HG03025 (cell line): ENCODE measurements at regions not wholly inside any gene's neighbourhood (a gene's known extent, or its start where the extent isn't known, plus 50 kb on each side); places are given as distances from the start of the nearest gene placed in this dataset.
"Not testable (repeated sequence)": the region's sequence is repeated elsewhere in the genome, so short reads cannot be mapped to it uniquely, and the experiment has no call there.

ENCODE experiments used
- ATAC-seq: cut with Tn5 transposase; IDR thresholded peaks from one replicate; pipeline ENCODE4 v1.9.1; 2021; ENCODE audit warnings: mild to moderate bottlenecking, moderate library complexity; ENCODE audit not compliant: unreplicated experiment, low FRiP score

DNA sequence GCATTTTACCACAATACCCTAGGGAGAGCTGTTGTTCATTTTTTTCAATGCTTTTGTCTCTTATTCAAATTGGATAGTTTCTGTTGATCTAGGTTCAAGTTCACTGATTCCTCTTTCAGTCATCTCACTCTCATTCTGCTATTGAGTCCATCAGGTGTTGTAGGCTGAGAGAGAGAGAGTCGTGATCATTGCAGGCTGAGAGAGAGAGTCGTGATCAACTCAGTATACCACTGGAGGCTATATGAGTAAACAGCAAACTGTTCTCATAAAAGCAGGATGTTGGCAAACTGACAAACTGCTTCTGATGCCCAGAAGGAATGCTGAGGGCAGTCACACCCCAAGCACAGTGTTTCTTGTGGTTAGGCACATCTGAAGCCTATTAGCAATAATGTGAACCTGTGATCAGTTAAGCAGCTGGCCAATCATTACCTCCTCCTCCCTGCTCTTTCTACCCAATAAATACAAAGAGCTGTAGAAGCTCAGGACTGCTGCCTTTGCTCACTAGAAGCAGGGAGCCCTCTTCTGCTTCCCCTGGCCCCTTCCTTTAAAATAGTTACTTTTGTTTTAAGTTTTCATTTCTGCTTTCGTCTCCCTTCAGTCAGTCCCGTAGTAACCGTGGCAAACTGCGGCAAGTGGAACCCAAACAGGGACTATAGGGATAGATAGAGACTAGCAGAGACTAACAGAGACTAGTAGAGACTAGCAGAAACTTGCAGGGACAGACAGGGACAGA is 476.1 kb upstream of the ACO1 start:
- peak; percentile 84 for ATAC-seq

DNA sequence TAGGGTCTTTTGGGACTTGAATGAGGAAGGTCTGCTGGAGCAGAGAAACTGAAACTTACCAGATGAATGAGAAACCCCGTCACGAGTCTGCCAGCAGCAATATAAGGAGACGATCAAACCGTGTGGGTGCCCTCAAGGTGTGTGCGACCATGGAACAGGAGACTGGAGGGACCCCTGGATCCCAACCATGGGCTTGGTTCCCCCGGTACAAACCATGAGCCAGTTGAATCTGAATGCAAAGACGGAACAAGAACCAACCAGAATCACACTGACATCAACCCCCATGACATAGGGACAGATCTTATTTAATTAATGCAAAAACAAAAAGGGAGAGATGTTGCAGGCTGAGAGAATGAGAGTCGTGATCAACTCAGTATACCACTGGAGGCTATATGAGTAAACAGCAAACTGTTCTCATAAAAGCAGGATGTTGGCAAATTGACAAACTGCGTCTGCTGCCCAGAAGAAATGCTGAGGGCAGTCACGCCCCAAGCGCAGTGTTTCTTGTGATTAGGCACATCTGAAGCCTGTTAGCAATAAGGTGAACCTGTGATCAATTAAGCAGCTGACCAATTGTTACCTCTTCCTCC is 475.5 kb upstream of the ACO1 start:
- ATAC-seq, result peak; percentile 32

DNA sequence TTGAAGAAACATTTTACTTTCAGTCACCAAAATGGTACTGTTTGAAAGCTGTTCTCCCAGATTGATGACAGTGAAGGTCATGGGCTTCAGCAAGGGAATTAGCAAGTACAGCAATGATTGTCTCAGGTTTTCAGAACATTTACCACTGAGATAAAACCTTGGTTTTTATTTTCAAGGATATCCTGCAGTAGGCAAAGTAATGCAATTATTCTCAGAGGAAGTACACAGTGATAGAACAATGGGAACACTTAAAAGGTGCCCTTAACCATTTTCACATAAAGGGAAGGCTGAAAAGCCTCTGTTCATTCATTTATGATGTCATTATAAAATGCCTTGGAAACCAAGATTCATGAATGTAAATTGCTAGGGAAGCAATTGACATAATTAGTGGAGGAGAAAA is 471.8 kb upstream of the ACO1 start:
- ATAC-seq, result no peak

DNA sequence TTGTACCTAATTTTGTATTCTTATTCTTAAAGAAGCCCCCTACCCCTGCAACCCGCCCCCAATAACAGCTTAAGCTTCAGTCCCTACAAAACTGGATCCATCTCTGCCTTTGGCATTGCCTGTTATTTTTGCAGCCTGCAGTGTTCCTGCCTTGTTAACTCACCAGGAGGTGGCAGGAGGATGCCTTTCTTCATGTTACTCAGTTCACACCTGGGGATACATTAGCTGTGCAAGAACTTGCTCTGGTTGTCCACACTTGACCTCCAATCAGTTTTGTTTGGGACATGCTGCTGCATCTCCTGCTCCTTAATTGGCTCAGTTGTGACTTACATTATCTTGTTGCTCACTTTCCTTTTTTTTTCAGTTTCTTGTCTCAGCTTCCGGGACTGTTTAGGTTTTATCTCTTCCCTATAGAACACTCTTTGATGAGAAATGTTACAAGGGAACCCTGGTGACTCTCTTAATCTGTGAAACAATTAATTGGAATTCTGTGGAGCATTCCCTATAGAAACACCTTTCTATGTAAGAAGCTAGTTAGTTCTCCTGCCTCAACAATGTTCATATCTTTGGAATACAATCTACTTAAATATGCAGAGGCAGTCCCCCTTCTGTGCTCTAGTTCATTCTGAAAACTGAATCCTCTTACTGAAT is 467.7 kb upstream of the ACO1 start:
- no peak for ATAC-seq

DNA sequence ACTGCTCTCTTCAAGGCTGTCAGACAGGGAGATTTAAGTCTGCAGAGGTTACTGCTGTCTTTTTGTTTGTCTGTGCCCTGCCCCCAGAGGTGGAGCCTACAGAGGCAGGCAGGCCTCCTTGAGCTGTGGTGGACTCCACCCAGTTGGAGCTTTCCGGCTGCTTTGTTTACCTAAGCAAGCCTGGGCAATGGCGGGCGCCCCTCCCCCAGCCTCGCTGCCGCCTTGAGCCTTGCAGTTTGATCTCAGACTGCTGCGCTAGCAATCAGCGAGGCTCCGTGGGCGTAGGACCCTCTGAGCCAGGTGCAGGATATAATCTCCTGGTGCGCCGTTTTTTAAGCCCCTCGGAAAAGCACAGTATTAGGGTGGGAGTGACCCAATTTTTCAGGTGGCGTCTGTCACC is 446.7 kb upstream of the ACO1 start:
- ATAC-seq, result not testable (repeated sequence)

DNA sequence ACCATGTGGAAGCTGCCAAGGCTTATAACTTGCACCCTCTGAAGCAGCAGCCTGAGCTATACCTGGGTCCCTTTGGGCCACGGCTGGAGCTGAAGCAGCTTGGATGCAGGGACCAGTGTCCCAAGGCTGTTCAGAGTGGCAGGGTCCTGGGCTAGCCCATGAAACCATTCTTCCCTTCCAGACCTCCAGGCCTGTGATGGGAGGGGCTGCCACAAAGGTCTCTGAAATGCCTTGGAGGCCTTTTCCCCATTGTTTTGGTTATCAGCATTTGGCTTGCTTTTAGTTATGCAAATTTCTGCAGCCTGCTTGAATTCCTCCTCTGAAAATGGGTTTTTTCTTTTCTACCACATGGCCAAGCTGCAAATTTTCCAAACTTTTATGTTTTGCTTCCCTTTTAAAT is 433.7 kb upstream of the ACO1 start:
- ATAC-seq, result no peak

DNA sequence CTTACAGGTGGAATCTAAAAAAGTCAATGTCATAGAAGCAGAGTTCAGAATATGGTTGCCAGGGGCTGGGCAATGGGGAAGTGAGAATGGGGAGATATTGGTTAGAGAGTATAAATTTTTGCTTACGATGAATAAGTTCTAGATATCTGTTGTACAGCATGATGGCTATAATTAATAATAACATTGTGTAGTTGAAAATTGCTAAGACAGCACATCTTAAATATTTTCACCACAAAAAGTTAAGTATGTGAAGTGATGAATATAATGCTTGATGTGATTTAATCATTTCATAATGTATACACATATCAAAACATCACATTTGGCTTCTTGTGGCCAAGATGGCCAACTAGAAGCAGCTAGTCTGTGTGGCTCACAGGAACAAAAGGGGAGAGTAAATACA is 425.9 kb upstream of the ACO1 start:
- ATAC-seq, result no peak

DNA sequence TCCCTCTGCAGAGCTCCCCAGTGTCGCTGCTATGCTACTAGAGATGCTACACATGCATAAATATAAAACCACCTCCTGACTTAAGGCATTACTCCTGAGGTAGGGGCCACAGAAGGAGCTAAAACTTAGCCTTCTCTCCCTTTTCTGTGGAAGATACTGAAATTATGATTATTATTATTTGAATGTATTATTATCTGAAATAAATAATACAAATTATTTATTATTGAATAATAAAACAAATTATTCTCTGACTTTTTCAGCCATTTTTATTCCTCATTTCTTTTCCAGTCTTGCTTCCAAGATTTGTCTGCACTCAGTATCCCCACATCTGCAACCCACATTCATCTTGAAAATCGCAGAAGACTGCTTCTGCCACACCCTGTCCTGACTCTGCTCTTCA is 414.9 kb upstream of the ACO1 start:
- no peak for ATAC-seq

DNA sequence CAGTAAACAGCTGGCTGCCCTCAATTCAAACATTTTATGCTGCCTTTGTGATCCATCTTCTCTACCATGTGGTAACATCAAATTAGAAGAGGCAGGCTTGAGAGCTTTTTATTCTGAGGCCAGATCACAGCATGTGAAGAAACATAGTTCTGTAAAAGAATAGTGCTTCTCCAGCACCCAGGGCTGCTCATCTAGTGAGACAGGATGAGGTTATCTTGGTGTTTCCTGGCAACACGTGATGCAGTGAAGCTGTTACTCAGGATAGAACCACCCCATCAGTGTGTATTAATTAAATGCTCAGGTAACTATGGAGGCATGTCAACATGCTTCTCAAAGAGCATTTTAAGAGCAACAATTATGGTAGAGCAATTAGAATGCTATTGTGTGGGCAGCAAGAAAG is 400.5 kb upstream of the ACO1 start:
- no peak for ATAC-seq

DNA sequence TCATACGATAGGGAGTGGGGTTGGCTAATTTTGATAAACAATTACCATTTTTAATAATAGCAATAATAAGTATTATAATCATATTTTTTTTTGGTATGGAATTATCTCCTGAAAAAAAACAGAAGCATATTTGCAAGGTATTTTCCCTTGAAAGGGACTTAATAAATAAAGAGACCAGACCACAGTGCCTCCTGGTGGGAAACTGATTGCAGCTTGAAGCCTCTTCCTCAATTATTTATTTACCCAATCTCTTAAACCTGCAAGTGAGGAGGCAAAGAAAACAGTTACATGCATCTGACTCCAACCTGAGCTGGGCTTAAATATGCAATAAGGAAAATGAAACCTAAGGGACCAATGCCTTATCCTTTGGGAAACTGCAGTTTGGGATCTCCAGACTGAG is 388.1 kb upstream of the ACO1 start:
- no peak for ATAC-seq

DNA sequence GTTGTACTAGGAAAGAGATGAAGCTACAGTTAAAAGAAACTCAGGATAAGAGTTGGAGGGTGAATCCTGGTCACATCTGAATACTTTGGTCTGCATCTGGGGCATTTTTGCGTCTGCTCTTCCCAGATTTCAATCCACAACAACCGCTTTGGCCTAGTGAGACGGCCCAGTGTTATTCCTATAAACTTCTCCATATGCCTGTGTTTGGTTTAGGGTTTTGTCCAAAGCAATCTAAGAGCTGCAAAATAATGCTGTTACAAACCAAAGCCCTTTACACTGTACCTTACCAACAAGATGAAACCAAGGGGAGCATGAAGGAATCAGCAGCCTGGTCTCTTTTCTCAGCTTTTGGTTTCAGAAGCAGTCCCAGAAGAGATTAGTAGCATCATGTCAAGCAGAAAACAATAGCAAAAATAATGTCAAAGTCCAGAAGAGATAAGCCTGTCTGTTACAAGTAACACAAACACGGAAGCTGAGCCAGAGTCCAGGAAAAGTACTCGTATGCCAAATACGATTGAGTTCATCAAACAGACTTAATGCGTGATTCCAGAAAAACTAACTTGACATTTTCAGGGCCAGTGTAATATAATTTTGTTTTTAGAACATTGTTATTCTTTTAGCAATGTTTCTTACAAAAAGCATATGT is 379.9 kb upstream of the ACO1 start:
- ATAC-seq, result no peak

DNA sequence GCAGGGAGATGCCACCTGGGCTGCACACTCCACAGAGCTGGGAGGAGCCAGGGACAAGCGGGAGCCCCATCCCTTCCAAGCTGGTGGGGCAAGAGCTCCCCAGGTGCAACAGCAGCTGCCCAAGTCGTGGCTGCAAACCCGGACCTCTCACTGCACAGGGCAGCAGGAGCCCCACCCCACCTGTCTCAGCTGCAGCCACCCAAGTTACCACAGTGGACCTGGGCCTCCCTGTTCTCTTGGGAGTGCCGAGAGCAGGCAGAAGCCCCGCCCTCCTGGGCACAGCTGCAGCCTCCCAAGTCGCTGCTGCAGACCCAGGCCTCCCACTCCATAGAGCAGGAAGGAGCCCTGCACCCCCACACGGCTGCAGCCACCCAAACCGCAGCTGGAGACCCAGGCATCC is 374.1 kb upstream of the ACO1 start:
- ATAC-seq, result no peak

DNA sequence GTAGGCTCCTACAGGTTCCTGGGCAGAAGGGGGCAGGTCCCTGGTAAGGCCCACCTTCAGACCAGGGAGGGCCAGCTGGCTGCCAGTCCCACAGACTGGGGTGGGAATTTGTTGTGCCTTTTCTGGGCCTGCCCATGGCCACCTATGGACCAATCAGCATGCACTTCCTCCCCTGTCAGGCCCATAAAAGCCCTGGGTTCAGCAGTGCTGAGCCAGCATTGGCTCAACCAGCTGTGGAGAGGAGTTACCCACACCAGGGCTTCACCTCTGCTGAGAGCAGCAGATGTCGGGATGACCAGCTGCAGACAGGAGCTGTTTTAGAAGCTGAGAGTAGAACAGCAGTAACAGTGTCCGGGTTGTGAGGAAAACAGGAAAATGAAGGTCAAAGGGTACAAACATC is 373.4 kb upstream of the ACO1 start:
- ATAC-seq, result no peak

DNA sequence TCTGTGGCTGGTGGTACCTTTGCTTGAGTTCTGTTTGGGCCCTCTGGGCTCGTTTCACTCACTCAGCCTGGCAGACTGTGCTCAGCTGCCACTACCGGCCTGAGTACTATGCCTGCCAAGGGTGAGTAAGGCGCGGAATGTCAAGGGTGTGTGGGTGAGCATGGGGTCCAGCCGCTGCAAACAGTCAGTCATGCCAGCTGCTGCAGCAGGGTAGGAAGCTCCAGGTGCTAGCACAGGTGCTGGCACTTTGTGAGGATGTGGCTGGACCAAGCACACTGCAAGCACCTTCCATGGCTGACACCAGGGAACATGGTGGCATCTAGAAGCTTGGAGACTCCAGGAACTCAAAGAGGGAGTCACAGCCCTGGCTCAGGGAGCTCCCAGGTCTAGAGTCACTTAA is 368.6 kb upstream of the ACO1 start:
- no peak for ATAC-seq

DNA sequence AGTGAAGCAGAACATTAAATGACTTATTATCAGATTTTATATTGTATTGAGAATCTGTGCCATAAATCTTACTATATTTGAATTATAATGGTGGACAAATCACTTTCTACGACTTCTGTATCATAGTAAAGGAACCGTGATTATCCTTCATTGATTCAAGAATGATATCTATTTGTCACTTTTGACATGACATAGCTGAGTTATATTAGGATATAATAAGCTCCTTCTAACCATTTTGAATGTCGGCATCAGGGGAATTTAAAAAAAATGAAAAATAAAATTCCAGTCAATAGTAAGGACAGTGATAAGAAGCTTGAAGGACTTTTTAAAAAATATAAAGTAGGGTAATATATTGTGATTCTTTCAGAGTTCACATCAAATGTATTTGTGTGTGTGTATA is 338.9 kb upstream of the ACO1 start:
- ATAC-seq, result no peak

DNA sequence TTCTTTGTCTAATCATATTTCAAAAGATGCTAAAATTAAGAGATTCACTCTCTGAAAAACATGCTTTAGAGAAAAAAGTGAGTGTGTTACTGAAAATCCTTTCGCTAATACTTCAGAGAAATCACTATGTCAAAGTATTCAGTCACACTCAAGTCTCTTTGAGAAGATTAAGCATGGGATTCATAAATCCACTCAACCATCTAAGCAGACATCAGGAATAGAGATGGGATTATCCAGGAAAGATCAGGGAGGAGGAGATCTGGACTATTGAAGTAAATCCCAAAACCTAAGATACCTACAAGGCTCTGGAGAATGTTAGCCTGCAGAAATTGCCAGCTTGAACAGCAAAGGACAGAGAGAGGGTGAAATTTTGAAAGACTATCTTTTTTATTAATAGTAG is 317.2 kb upstream of the ACO1 start:
- ATAC-seq, result no peak

DNA sequence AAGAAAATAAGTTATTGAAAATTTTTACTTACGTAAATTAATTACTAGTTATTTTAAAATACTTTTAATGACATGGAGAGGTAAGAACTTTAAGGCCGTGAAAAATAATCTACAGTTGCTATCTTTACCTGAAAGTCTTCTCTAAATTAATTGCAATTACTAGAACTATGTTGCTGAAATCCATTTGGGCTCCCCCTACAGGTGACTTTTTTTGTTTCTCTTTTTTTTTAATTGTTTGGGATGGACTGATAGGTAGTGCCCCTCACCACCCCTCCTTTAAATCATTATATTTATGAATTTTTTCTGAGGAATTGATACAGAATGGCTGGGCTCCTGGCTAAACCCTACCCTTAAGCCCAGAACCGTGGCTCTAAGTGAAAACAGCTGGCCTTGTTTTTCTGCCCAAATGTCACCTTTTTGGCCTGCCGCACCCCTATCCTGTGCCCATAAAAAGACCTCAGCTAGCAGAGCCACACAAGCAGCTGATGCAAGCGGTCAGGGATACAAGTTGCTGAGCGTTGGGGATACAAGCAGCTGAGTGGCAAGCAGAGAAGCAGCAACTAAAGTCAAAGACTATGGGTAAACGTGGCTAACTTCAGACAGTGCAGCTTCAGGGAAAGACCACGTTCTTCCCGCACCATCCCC is 315.2 kb upstream of the ACO1 start:
- no peak for ATAC-seq

DNA sequence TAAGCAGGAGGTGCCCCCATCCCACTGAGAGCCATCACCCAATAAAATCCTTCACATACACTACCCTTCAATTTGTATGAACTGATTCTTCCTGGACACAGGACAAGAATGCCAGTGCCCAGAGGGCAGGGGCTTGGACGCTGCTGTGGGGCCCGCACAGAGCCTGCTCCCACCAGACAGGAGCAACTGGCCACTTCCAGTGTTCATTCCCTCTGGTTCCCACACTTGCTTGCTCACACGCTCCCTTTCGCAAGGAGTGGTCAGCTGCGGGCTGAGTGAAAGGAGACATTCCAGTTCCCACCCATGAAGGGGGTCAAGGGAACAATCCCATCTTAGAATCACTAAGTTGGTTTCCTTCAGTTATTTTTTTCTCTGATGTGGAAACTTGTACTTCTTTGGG is 314.5 kb upstream of the ACO1 start:
- ATAC-seq, result no peak

DNA sequence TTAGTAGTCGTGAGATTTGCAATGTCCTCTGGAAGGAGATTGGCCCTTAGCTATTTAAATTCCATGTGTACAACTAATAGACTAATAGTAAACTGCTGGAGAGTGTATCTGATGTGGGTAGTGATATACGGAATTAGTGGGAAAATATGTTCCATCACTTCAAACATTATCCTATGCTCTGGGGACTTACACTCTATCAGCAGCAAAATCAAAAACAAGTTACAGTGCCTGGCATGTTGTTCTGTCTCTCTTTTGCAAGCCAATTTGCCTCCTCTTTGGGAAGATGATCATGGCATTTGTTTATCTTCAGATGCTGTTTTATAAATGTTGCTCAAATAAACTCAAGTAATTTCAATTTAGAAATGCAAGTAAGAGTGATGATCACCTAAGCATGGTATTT is 311.9 kb upstream of the ACO1 start:
- ATAC-seq, result no peak

DNA sequence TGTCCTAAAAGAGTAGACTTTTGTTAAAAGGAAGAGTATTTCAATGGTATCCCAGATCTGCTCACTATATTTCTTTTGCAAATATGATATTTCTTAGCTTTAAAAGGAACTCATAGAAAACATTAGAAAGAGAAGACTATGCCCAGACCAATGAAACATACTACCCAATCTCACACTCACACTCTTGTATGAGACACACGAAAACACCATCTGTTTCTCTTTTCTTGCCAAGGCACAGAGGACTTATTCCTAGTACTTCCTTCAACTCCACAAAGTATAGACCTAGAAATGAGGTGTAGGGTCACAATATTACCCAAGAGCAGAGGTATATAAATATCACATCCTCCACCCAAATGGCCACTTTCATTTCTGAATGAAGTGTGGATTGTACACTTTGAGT is 292.4 kb upstream of the ACO1 start:
- ATAC-seq, result no peak

DNA sequence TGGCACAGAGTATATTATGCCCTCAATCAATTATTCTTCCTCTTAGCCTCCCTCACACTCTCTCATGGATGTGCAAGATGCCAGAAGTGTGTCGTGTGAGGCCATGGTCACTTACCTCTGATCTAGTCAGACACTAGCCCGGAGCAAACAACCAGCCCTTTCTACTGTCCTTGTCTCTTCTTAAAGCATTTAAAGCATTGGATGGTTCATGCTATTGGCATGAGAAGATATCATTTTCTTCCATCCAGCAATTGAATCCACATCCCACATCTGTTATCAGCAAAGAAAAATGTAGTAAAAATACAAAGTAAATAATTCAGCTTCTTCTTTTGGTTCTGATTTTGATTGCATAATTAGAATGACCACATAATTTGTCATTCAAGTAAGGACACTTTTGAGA is 267.2 kb upstream of the ACO1 start:
- no peak for ATAC-seq
